Adrenal gland (tissue), 5 donors: ENCODE measurements at regions not wholly inside any gene's neighbourhood (a gene's known extent, or its start where the extent isn't known, plus 50 kb on each side); places are given as distances from the start of the nearest gene placed in this dataset.

Experiments
- POLR2A ChIP-seq, 2 donors: fragments of 450-650 bp; IDR thresholded peaks; one replicate each; pipeline ENCODE4 v1.6.1; 2017; ENCODE audit warnings: antibody characterized with exemption in 2 of 2, mild to moderate bottlenecking in 2 of 2, moderate library complexity in 1 of 2
- TF ChIP-seq, protein P1 (sequence below), 6 experiments: fragments of 450-650 bp in 4 of 6; fragments of 200-600 bp in 2 of 6; sonication (generic) in 1 of 6; IDR thresholded peaks; 1 replicate in 5 of 6; 2 replicates in 1 of 6; pipeline versions ENCODE4 v1.5.1 to v1.8.0; 2016 to 2021; ENCODE audit warnings: antibody characterized with exemption in 6 of 6, mild to moderate bottlenecking in 2 of 6, moderate library complexity in 1 of 6
- donor health status: DM: no; HTN: no; CAD: no.

DNA sequence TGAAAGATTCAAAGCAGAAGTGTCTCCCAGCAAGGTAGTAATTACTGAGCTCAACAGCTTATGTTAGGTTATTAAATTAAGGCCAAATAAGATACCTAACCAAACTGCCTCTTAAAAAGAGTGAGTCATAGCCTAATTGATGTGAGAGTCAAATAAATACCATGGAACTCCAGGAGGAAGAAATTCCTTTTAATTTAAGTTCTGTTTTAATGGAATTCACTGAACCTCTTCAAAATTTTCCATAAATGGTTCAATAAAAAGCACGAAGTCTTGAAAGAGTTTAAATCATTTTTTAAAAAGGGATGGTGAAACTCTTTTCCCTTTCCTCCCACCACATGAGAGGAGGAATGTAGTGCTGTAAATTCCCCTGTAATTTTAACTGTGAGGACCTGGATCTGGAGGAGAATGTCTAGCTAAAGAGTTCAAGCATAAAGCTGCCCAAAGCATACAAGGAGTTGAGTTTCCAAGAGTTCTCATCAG lies 180.8 kb upstream of the MMADHC start:
- TF ChIP-seq, protein P1, sequence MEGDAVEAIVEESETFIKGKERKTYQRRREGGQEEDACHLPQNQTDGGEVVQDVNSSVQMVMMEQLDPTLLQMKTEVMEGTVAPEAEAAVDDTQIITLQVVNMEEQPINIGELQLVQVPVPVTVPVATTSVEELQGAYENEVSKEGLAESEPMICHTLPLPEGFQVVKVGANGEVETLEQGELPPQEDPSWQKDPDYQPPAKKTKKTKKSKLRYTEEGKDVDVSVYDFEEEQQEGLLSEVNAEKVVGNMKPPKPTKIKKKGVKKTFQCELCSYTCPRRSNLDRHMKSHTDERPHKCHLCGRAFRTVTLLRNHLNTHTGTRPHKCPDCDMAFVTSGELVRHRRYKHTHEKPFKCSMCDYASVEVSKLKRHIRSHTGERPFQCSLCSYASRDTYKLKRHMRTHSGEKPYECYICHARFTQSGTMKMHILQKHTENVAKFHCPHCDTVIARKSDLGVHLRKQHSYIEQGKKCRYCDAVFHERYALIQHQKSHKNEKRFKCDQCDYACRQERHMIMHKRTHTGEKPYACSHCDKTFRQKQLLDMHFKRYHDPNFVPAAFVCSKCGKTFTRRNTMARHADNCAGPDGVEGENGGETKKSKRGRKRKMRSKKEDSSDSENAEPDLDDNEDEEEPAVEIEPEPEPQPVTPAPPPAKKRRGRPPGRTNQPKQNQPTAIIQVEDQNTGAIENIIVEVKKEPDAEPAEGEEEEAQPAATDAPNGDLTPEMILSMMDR (IDR thresholded peaks at IDR 0.05), result no peak
- TF ChIP-seq POLR2A (IDR thresholded peaks at IDR 0.05), result no peak
